Nephron progenitor cell (in vitro differentiated cells): ENCODE measurements at regions not wholly inside any gene's neighbourhood (a gene's known extent, or its start where the extent isn't known, plus 50 kb on each side); places are given as distances from the start of the nearest gene placed in this dataset.

ENCODE experiments used
- DNase-seq: peaks from one replicate; pipeline ENCODE4 v3.0.0; 2021
- H3K27ac Mint-ChIP-seq: 2 replicates; pipeline ENCODE4 v1.8.0; 2021; ENCODE audit warnings: mild to moderate bottlenecking, moderate library complexity, mixed read lengths
- H3K27me3 Mint-ChIP-seq: 2 replicates; pipeline ENCODE4 v1.8.0; 2021; ENCODE audit warnings: mild to moderate bottlenecking, low read depth, mixed read lengths; ENCODE audit not compliant: poor library complexity
- H3K36me3 Mint-ChIP-seq: 2 replicates; pipeline ENCODE4 v1.8.0; 2021; ENCODE audit warnings: low read depth, mixed read lengths
- H3K4me1 Mint-ChIP-seq: 2 replicates; pipeline ENCODE4 v1.8.0; 2021; ENCODE audit warnings: mixed read lengths
- H3K4me3 Mint-ChIP-seq: 2 replicates; pipeline ENCODE4 v1.8.0; 2021; ENCODE audit warnings: mild to moderate bottlenecking, moderate library complexity, mixed read lengths
- H3K9me3 Mint-ChIP-seq: 2 replicates; pipeline ENCODE4 v1.8.0; 2021; ENCODE audit warnings: mild to moderate bottlenecking, moderate library complexity, mixed read lengths
- CTCF ChIP-seq: fragments of 200-600 bp; sonication (generic); IDR thresholded peaks from 2 replicates; pipeline ENCODE4 v1.5.0; 2021; ENCODE audit warnings: antibody characterized with exemption

GRCh38 chr12:45565590-45565989 is 163.9 kb upstream of the ARID2 start:
- TF ChIP-seq CTCF: no peak

GRCh38 chr12:45566257-45566656 is 163.2 kb upstream of the ARID2 start:
- Mint-ChIP-seq H3K27me3 (peaks cover 2% of the 10 kb centered on the region), H3K36me3 (peaks cover 4% of the 10 kb centered on the region), H3K4me3 (no peak overlapping the region), H3K9me3 (peaks cover 4% of the 10 kb centered on the region), H3K4me1 (peaks cover 58% of the 10 kb centered on the region), H3K27ac (no peak overlapping the region)
- no peak for DNase-seq
- no peak for TF ChIP-seq CTCF

More at GRCh38 chr12:45565590-45565989, 163.9 kb upstream of the ARID2 start:
- Mint-ChIP-seq H3K4me3 (no peak overlapping the region), H3K36me3 (peaks cover 4% of the 10 kb centered on the region), H3K4me1 (peaks cover 51% of the 10 kb centered on the region), H3K27ac (no peak overlapping the region), H3K9me3 (peaks cover 4% of the 10 kb centered on the region), H3K27me3 (peaks cover 2% of the 10 kb centered on the region)
- DNase-seq: no peak

GRCh38 chr12:45568808-45569207 is 160.7 kb upstream of the ARID2 start:
- TF ChIP-seq CTCF: no peak
- Mint-ChIP-seq H3K4me3 (no peak overlapping the region), H3K27me3 (peaks cover 2% of the 10 kb centered on the region), H3K27ac (peak overlapping the region; percentile 97), H3K36me3 (no peaks in the 10 kb centered on the region), H3K4me1 (peaks cover 61% of the 10 kb centered on the region), H3K9me3 (no peaks in the 10 kb centered on the region)
- DNase-seq: no peak

GRCh38 chr12:45570501-45570900 is 159.0 kb upstream of the ARID2 start:
- no peak overlapping the region for H3K4me3 Mint-ChIP-seq
- no peak for TF ChIP-seq CTCF
- H3K9me3 Mint-ChIP-seq: no peaks in the 10 kb centered on the region
- DNase-seq: no peak
- H3K27ac Mint-ChIP-seq: peak overlapping the region; percentile 93
- H3K36me3 Mint-ChIP-seq: no peaks in the 10 kb centered on the region
- H3K4me1 Mint-ChIP-seq: peaks cover 68% of the 10 kb centered on the region
- H3K27me3 Mint-ChIP-seq: peaks cover 2% of the 10 kb centered on the region

GRCh38 chr12:45572114-45572513 is 157.4 kb upstream of the ARID2 start:
- H3K4me3 Mint-ChIP-seq: no peak overlapping the region
- peaks cover 68% of the 10 kb centered on the region for H3K4me1 Mint-ChIP-seq
- TF ChIP-seq CTCF: no peak
- H3K9me3 Mint-ChIP-seq: no peaks in the 10 kb centered on the region
- no peak overlapping the region for H3K27ac Mint-ChIP-seq
- no peaks in the 10 kb centered on the region for H3K36me3 Mint-ChIP-seq
- DNase-seq: no peak
- H3K27me3 Mint-ChIP-seq: no peaks in the 10 kb centered on the region

- no peaks in the 10 kb centered on the region for H3K27me3 Mint-ChIP-seq
- H3K36me3 Mint-ChIP-seq: no peaks in the 10 kb centered on the region
- no peak for DNase-seq
- H3K9me3 Mint-ChIP-seq: no peaks in the 10 kb centered on the region
- TF ChIP-seq CTCF: no peak
- H3K4me1 Mint-ChIP-seq: peaks cover 48% of the 10 kb centered on the region
- no peak overlapping the region for H3K4me3 Mint-ChIP-seq
- no peak overlapping the region for H3K27ac Mint-ChIP-seq
Observed at GRCh38 chr12:45575417-45575816, 154.1 kb upstream of the ARID2 start.
